GM19099 (cell line): ENCODE measurements at regions not wholly inside any gene's neighbourhood (a gene's known extent, or its start where the extent isn't known, plus 50 kb on each side); places are given as distances from the start of the nearest gene placed in this dataset.

Source experiments
- POLR2A ChIP-seq: IDR thresholded peaks from 3 replicates; pipeline ENCODE4 v1.6.1; 2011; ENCODE audit warnings: low read depth; ENCODE audit not compliant: insufficient read length; ENCODE audit errors: extremely low read depth

- TF ChIP-seq POLR2A = no peak
Observed at GRCh38 chrX:6930307-6930849, 217.1 kb upstream of the STS start.

- TF ChIP-seq POLR2A = no peak
Observed at GRCh38 chrX:6924443-6925077, 223.0 kb upstream of the STS start.

GRCh38 chrX:6917666-6918065 is 229.8 kb upstream of the STS start:
- no peak for TF ChIP-seq POLR2A

- TF ChIP-seq POLR2A = no peak
Observed at GRCh38 chrX:6910218-6910617, 237.3 kb upstream of the STS start.

GRCh38 chrX:6909396-6909795 is 238.1 kb upstream of the STS start:
- no peak for TF ChIP-seq POLR2A

GRCh38 chrX:6906608-6907007 is 240.9 kb upstream of the STS start:
- TF ChIP-seq POLR2A = no peak

GRCh38 chrX:6904156-6904555 is 243.4 kb upstream of the STS start:
- TF ChIP-seq POLR2A = no peak

GRCh38 chrX:6898371-6898770 is 249.1 kb upstream of the STS start:
- no peak for TF ChIP-seq POLR2A

- no peak for TF ChIP-seq POLR2A
Observed at GRCh38 chrX:6891404-6891803, 256.1 kb upstream of the STS start.

- TF ChIP-seq POLR2A = no peak
Observed at GRCh38 chrX:6890544-6891261, 256.8 kb upstream of the STS start.

GRCh38 chrX:6885909-6886308 is 261.6 kb upstream of the STS start:
- no peak for TF ChIP-seq POLR2A

- no peak for TF ChIP-seq POLR2A
Observed at GRCh38 chrX:6885396-6885795, 262.1 kb upstream of the STS start.

GRCh38 chrX:6861456-6861855 is 286.1 kb upstream of the STS start:
- TF ChIP-seq POLR2A = no peak

GRCh38 chrX:6857749-6858148 is 289.8 kb upstream of the STS start:
- no peak for TF ChIP-seq POLR2A

GRCh38 chrX:6856471-6856870 is 291.0 kb upstream of the STS start:
- no peak for TF ChIP-seq POLR2A

- TF ChIP-seq POLR2A = no peak
Observed at GRCh38 chrX:6852869-6853268, 294.6 kb upstream of the STS start.

GRCh38 chrX:6852121-6852520 is 295.4 kb upstream of the STS start:
- TF ChIP-seq POLR2A = no peak

- no peak for TF ChIP-seq POLR2A
Observed at GRCh38 chrX:6851140-6851539, 296.4 kb upstream of the STS start.
